ENCODE measurements at regions not wholly inside any gene's neighbourhood (a gene's known extent, or its start where the extent isn't known, plus 50 kb on each side); places are given as distances from the start of the nearest gene placed in this dataset.

DNA sequence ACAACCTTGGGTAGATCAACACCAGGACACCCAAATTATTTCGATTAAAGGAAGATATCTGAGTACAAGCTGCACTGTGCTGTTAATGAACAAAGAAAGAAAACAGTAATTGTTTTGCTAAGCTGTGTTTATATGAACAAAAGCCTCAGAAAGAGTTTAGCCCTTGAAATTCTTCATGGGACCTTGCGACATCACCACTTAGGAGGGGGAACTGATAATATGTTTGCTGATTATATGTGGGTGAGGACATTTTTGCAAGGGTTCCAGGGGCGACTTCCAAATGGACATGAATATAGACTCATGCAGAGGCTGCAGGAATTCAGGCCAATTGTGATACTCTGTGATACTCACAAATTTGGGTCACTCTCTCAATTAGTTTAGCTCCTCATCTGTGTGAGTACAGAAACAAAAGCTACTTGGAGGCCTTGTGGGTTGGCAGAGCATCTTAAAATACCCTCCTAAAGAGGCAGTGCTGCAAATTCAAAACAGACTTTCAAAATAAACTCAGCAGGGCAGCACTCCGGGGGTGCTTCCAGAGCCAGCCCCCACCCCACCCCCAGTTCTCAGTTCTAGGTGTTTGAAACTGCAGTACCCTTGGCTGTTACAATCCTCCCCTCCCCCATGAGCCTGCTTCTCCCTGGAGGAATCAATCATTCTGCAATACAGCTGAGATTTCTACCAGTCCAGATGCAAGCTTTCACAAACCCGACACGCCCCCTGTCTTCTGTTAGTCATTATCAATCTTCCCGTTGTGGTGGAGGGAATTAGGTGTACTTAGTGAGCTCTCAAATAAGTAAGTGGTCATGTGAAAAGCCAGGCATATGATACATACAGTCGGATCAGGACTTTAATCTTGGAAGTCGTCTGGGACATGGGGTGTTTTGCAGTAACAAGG lies 97.0 kb upstream of the MBNL2 start:
- H3K4me1 ChIP-seq: peaks cover 0 to 45% (median 29%) of the 10 kb centered on the region in 4 donors
- intact Hi-C loops (cut with DNase I; ENCODE audit: low total_unique reads): no loop called here
- no peaks in the 10 kb centered on the region for H3K9me3 ChIP-seq
- DNase-seq: peak in 1 of 2 donors; percentile 85
- H3K27ac ChIP-seq: peak overlapping the region; percentile 29 to 81 (median 39)
- no peak overlapping the region for H3K4me3 ChIP-seq
- TF ChIP-seq POLR2AphosphoS5 (IDR thresholded peaks at IDR 0.05): peak in 2 of 3 donors; percentile 27 to 84
- no peak for TF ChIP-seq EP300 (IDR thresholded peaks at IDR 0.05)
- no peak for TF ChIP-seq POLR2A (IDR thresholded peaks at IDR 0.05)
- peak in 1 of 7 experiments; percentile 18 for TF ChIP-seq CTCF (IDR thresholded peaks at IDR 0.05)
- no peaks in the 10 kb centered on the region for H3K27me3 ChIP-seq
- H3K36me3 ChIP-seq: no peaks in the 10 kb centered on the region
- 26 to 32% (median 29%) methylated on average over 9 of the region's 9 CpGs for WGBS, 5 donors

- intact Hi-C loops (cut with DNase I; ENCODE audit: low total_unique reads): no loop called here
- WGBS, 5 donors: 54 to 70% (median 67%) methylated on average over 13 of the region's 13 CpGs
Measured at GRCh38 chr13:97125810-97126738, 96.1 kb upstream of the MBNL2 start.

DNA sequence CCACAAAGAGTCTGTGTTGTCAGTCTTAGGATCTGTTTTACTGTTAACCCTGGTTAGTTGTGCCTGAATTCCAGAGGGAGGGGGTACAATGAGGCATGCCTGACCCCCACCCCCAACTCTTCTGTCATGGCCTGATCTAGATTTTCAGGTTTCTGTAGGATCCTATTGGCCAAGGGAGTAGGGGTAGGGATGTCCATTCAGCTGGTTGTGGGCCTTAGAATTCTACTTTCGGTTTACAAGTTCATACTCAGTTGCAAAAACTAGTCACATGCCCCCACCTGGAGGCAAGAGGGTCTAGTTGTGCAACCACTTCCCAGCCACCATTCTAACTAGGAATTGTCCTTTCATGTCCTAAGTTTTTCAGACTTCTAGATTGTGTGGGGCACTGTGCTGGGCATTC lies 94.3 kb upstream of the MBNL2 start:
- H3K4me1 ChIP-seq: peaks cover 0 to 28% (median 23%) of the 10 kb centered on the region in 4 donors
- H3K4me3 ChIP-seq: no peak overlapping the region
- TF ChIP-seq EP300 (IDR thresholded peaks at IDR 0.05): no peak
- TF ChIP-seq CTCF (IDR thresholded peaks at IDR 0.05): no peak
- TF ChIP-seq POLR2AphosphoS5 (IDR thresholded peaks at IDR 0.05): no peak
- no peak for TF ChIP-seq POLR2A (IDR thresholded peaks at IDR 0.05)
- DNase-seq: no peak
- 75 to 92% (median 85%) methylated on average over 1 of the region's 1 CpG for WGBS, 5 donors
- no peaks in the 10 kb centered on the region for H3K9me3 ChIP-seq
- H3K27me3 ChIP-seq: no peaks in the 10 kb centered on the region
- intact Hi-C loops (cut with DNase I; ENCODE audit: low total_unique reads): no loop called here
- H3K27ac ChIP-seq: no peak overlapping the region
- H3K36me3 ChIP-seq: no peaks in the 10 kb centered on the region

More at GRCh38 chr13:97125810-97126738, 96.1 kb upstream of the MBNL2 start:
- H3K4me3 ChIP-seq: no peak overlapping the region
- DNase-seq: no peak
- no peaks in the 10 kb centered on the region for H3K9me3 ChIP-seq
- H3K36me3 ChIP-seq: no peaks in the 10 kb centered on the region
- H3K27me3 ChIP-seq: no peaks in the 10 kb centered on the region
- TF ChIP-seq CTCF (IDR thresholded peaks at IDR 0.05): no peak
- no peak for TF ChIP-seq EP300 (IDR thresholded peaks at IDR 0.05)
- TF ChIP-seq POLR2A (IDR thresholded peaks at IDR 0.05): no peak
- TF ChIP-seq POLR2AphosphoS5 (IDR thresholded peaks at IDR 0.05): no peak
- H3K27ac ChIP-seq: peak overlapping the region in 4 of 5 donors; percentile 38 to 81 (median 48)
- H3K4me1 ChIP-seq: peaks cover 0 to 45% (median 29%) of the 10 kb centered on the region in 4 donors

- H3K27ac ChIP-seq: no peak overlapping the region
- 81 to 93% (median 89%) methylated on average over 1 of the region's 1 CpG for WGBS, 5 donors
- intact Hi-C loops (cut with DNase I; ENCODE audit: low total_unique reads): no loop called here
- H3K4me1 ChIP-seq: peaks cover 0 to 23% (median 16%) of the 10 kb centered on the region in 4 donors
- no peaks in the 10 kb centered on the region for H3K9me3 ChIP-seq
- no peak for TF ChIP-seq CTCF (IDR thresholded peaks at IDR 0.05)
- no peak for TF ChIP-seq POLR2AphosphoS5 (IDR thresholded peaks at IDR 0.05)
- no peak for TF ChIP-seq POLR2A (IDR thresholded peaks at IDR 0.05)
- no peak for TF ChIP-seq EP300 (IDR thresholded peaks at IDR 0.05)
- no peak for DNase-seq
- no peaks in the 10 kb centered on the region for H3K27me3 ChIP-seq
- H3K4me3 ChIP-seq: no peak overlapping the region
- no peaks in the 10 kb centered on the region for H3K36me3 ChIP-seq
Measured at GRCh38 chr13:97130190-97130589, 91.9 kb upstream of the MBNL2 start.

All from stomach (tissue), 8 donors.